B cell (primary cell): ENCODE measurements at regions not wholly inside any gene's neighbourhood (a gene's known extent, or its start where the extent isn't known, plus 50 kb on each side); places are given as distances from the start of the nearest gene placed in this dataset.

Experiments
- CTCF ChIP-seq: fragments of 200-600 bp; IDR thresholded peaks from one replicate; pipeline ENCODE4 v1.8.0; 2022; ENCODE audit warnings: antibody characterized with exemption, mild to moderate bottlenecking
- EZH2 ChIP-seq: IDR thresholded peaks from 2 replicates; pipeline ENCODE4 v1.6.1; 2012; ENCODE audit warnings: borderline replicate concordance, low read depth, mild to moderate bottlenecking, moderate library complexity, low read length; ENCODE audit not compliant: insufficient read depth, poor library complexity, severe bottlenecking

- TF ChIP-seq CTCF (no peak), EZH2 (no peak)
Measured at GRCh38 chr7:94183289-94183749, 179.2 kb upstream of the BET1 start.
